WTC11 (cell line): ENCODE measurements at regions not wholly inside any gene's neighbourhood (a gene's known extent, or its start where the extent isn't known, plus 50 kb on each side); places are given as distances from the start of the nearest gene placed in this dataset.

ENCODE experiments used
- ATAC-seq: fragments of 200-7000 bp; cut with Tn5 transposase; 2 replicates; pipeline ENCODE4 v1.10.0; 2021; ENCODE audit warnings: mild to moderate bottlenecking, moderate library complexity
- CTCF ChIA-PET: fragments of 300-600 bp; sonication (Branson Sonifier 250); formaldehyde crosslinking; loops from one replicate; lab custom pipeline; 2021; ENCODE audit warnings: antibody characterized with exemption; lab: Charles Lee
- POLR2A ChIA-PET: fragments of 350-600 bp; sonication (Branson Sonifier 250); formaldehyde crosslinking; loops from one replicate; lab custom pipeline; 2021; ENCODE audit warnings: antibody characterized with exemption; lab: Charles Lee
- DNase-seq: peaks from one replicate; pipeline ENCODE4 v3.0.0; 2021; ENCODE audit warnings: low spot score
- H3K27ac Mint-ChIP-seq: 2 replicates; pipeline ENCODE4 v1.8.0; 2021; ENCODE audit warnings: mixed read lengths
- H3K27me3 Mint-ChIP-seq: 2 replicates; pipeline ENCODE4 v1.8.0; 2021; ENCODE audit warnings: low read depth, mild to moderate bottlenecking, moderate library complexity, mixed read lengths
- H3K36me3 Mint-ChIP-seq: 2 replicates; pipeline ENCODE4 v1.8.0; 2021; ENCODE audit warnings: mixed read lengths
- H3K4me1 Mint-ChIP-seq: 2 replicates; pipeline ENCODE4 v1.8.0; 2022; ENCODE audit warnings: mixed read lengths
- H3K4me3 Mint-ChIP-seq: 2 replicates; pipeline ENCODE4 v1.8.0; 2021; ENCODE audit warnings: mild to moderate bottlenecking, moderate library complexity, mixed read lengths
- H3K9me3 Mint-ChIP-seq: 2 replicates; pipeline ENCODE4 v1.8.0; 2021; ENCODE audit warnings: mixed read lengths
- AFF4 ChIP-seq: sonication (generic); formaldehyde crosslinking; IDR thresholded peaks from 2 replicates; pipeline ENCODE4 v1.8.1; 2023; ENCODE audit warnings: mild to moderate bottlenecking, missing genetic modification reagents, borderline replicate concordance
- CREM ChIP-seq: sonication (generic); formaldehyde crosslinking; IDR thresholded peaks from 2 replicates; pipeline ENCODE4 v1.8.1; 2022; ENCODE audit warnings: mild to moderate bottlenecking, missing genetic modification reagents, moderate library complexity
- E2F1 ChIP-seq: sonication (generic); formaldehyde crosslinking; IDR thresholded peaks from 2 replicates; pipeline ENCODE4 v1.8.0; 2022; ENCODE audit warnings: mild to moderate bottlenecking, missing genetic modification reagents
- FOXK1 ChIP-seq: sonication (generic); formaldehyde crosslinking; IDR thresholded peaks from 2 replicates; pipeline ENCODE4 v1.8.0; 2022; ENCODE audit warnings: mild to moderate bottlenecking, moderate library complexity, missing genetic modification reagents
- FOXP1 ChIP-seq: sonication (generic); formaldehyde crosslinking; IDR thresholded peaks from 2 replicates; pipeline ENCODE4 v1.8.0; 2022; ENCODE audit warnings: missing genetic modification reagents, mild to moderate bottlenecking, moderate library complexity, borderline replicate concordance
- GABPB1 ChIP-seq: sonication (generic); formaldehyde crosslinking; IDR thresholded peaks from 2 replicates; pipeline ENCODE4 v1.8.1; 2023; ENCODE audit warnings: mild to moderate bottlenecking, missing genetic modification reagents
- GRHL2 ChIP-seq: fragments of 250-450 bp; sonication (Bioruptor Pico); IDR thresholded peaks from 2 replicates; pipeline ENCODE4 v1.8.0; 2022; ENCODE audit warnings: mild to moderate bottlenecking, moderate library complexity; ENCODE audit not compliant: insufficient replicate concordance, severe bottlenecking
- JUN ChIP-seq: sonication (generic); formaldehyde crosslinking; IDR thresholded peaks from 2 replicates; pipeline ENCODE4 v1.8.0; 2023; ENCODE audit warnings: mild to moderate bottlenecking, missing genetic modification reagents
- NFE2L1 ChIP-seq: sonication (generic); formaldehyde crosslinking; IDR thresholded peaks from 2 replicates; pipeline ENCODE4 v1.8.1; 2023; ENCODE audit warnings: missing genetic modification reagents
- NR2C2 ChIP-seq: sonication (generic); formaldehyde crosslinking; IDR thresholded peaks from 2 replicates; pipeline ENCODE4 v1.8.0; 2022; ENCODE audit warnings: mild to moderate bottlenecking, missing genetic modification reagents
- OVOL2 ChIP-seq: fragments of 250-450 bp; sonication (Bioruptor Pico); IDR thresholded peaks from 2 replicates; pipeline ENCODE4 v1.9.0; 2021; ENCODE audit warnings: mild to moderate bottlenecking, borderline replicate concordance
- PRDM15 ChIP-seq: sonication (generic); formaldehyde crosslinking; IDR thresholded peaks from 2 replicates; pipeline ENCODE4 v1.8.0; 2022; ENCODE audit warnings: missing genetic modification reagents
- SMAD4 ChIP-seq: sonication (generic); formaldehyde crosslinking; IDR thresholded peaks from 2 replicates; pipeline ENCODE4 v1.8.0; 2022; ENCODE audit warnings: mild to moderate bottlenecking, missing genetic modification reagents
- TCF7 ChIP-seq: sonication (generic); formaldehyde crosslinking; IDR thresholded peaks from 2 replicates; pipeline ENCODE4 v1.8.0; 2022; ENCODE audit warnings: mild to moderate bottlenecking, low read depth, missing genetic modification reagents, moderate library complexity
- TP53 ChIP-seq: sonication (generic); formaldehyde crosslinking; IDR thresholded peaks from 2 replicates; pipeline ENCODE4 v1.8.1; 2023; ENCODE audit warnings: mild to moderate bottlenecking, missing genetic modification reagents
- ZNF232 ChIP-seq: sonication (generic); formaldehyde crosslinking; IDR thresholded peaks from 2 replicates; pipeline ENCODE4 v1.8.0; 2022; ENCODE audit warnings: mild to moderate bottlenecking, missing genetic modification reagents
- ZNF671 ChIP-seq: fragments of 250-450 bp; sonication (Bioruptor Pico); IDR thresholded peaks from 2 replicates; pipeline ENCODE4 v1.8.0; 2021; ENCODE audit warnings: mild to moderate bottlenecking
- TF ChIP-seq, protein P1 (sequence below): fragments of 250-450 bp; sonication (Bioruptor Pico); IDR thresholded peaks from 2 replicates; pipeline ENCODE4 v1.9.0; 2021; ENCODE audit warnings: moderate library complexity, mild to moderate bottlenecking, inconsistent platforms, borderline replicate concordance
- TF ChIP-seq, protein P2 (sequence below): fragments of 250-450 bp; sonication (Bioruptor Pico); IDR thresholded peaks from 2 replicates; pipeline ENCODE4 v2.1.2; 2022; ENCODE audit warnings: mild to moderate bottlenecking, moderate library complexity

DNA sequence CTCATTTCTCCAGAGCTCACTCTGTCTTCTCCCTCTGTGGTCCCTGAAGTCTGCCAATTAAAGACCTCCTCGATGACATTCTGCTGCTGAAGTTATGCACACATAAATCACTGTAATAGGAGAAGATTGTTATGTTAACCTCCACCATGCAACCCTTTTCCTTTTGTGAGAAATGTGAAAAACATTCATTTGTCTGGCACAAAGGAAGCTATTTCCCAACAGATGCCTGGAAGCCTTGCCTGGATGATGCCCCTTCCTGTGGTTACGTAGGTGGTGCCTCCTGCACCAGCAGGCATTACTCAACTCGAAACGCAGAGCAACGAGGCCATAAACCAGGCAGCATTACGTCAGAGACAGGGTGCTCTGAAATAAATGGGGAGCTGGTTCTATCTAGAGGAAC is 327.4 kb upstream of the ZNF507 start:
- ChIA-PET CTCF (no interaction called here), POLR2A (no interaction called here)
- Mint-ChIP-seq H3K36me3 (no peaks in the 10 kb centered on the region), H3K27me3 (no peaks in the 10 kb centered on the region), H3K9me3 (peaks cover 11% of the 10 kb centered on the region), H3K4me1 (peaks cover 6% of the 10 kb centered on the region; the same call in 1 of the 2 replicates), H3K4me3 (no peak overlapping the region), H3K27ac (no peak overlapping the region)
- no peak for DNase-seq
- ATAC-seq: no peak
- no peak for TF ChIP-seq SMAD4
- no peak for TF ChIP-seq PRDM15 (CRISPR knock-in tag)
- TF ChIP-seq, all 79 proteins: peak for 0

DNA sequence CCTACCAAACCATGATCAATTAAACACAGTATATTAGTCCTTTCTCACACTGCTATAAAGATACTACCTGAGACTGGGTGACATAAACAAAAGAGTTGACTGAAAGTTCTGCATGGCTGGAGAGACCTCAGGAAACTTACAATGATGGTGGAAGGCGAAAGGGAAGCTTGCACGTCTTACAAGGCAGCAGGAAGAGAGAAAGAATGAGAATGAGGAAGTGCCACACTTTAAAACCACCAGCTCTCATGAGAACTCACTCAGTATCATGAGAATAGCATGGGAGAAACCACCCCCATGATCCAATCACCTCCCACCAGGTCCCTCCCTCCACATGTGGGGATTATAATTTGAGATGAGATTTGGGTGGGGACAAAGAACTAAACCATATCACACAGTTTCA is 324.9 kb upstream of the ZNF507 start:
- Mint-ChIP-seq H3K36me3 (no peaks in the 10 kb centered on the region), H3K4me3 (no peak overlapping the region), H3K27ac (no peak overlapping the region), H3K4me1 (peaks cover 6% of the 10 kb centered on the region; the same call in 1 of the 2 replicates), H3K9me3 (peaks cover 18% of the 10 kb centered on the region), H3K27me3 (no peaks in the 10 kb centered on the region)
- no peak for DNase-seq
- POLR2A ChIA-PET: no interaction called here
- TF ChIP-seq, protein P1, sequence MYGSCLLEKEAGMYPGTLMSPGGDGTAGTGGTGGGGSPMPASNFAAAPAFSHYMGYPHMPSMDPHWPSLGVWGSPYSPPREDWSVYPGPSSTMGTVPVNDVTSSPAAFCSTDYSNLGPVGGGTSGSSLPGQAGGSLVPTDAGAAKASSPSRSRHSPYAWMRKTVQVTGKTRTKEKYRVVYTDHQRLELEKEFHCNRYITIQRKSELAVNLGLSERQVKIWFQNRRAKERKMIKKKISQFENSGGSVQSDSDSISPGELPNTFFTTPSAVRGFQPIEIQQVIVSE (CRISPR knock-in tag): no peak
- TF ChIP-seq OVOL2 (CRISPR knock-in tag): no peak
- no peak for TF ChIP-seq NR2C2 (CRISPR knock-in tag)
- no peak for TF ChIP-seq CREM (CRISPR knock-in tag)
- TF ChIP-seq E2F1 (CRISPR knock-in tag): no peak
- TF ChIP-seq NFE2L1 (CRISPR knock-in tag): no peak
- TF ChIP-seq AFF4 (CRISPR knock-in tag): no peak
- no peak for TF ChIP-seq FOXK1 (CRISPR knock-in tag)
- no peak for TF ChIP-seq FOXP1 (CRISPR knock-in tag)
- no peak for TF ChIP-seq JUN (CRISPR knock-in tag)
- TF ChIP-seq TCF7 (CRISPR knock-in tag): no peak
- no peak for TF ChIP-seq GRHL2 (CRISPR knock-in tag)
- TF ChIP-seq PRDM15 (CRISPR knock-in tag): no peak
- TF ChIP-seq, protein P2, sequence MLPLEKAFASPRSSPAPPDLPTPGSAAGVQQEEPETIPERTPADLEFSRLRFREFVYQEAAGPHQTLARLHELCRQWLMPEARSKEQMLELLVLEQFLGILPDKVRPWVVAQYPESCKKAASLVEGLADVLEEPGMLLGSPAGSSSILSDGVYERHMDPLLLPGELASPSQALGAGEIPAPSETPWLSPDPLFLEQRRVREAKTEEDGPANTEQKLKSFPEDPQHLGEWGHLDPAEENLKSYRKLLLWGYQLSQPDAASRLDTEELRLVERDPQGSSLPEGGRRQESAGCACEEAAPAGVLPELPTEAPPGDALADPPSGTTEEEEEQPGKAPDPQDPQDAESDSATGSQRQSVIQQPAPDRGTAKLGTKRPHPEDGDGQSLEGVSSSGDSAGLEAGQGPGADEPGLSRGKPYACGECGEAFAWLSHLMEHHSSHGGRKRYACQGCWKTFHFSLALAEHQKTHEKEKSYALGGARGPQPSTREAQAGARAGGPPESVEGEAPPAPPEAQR (CRISPR knock-in tag): no peak
- no peak for TF ChIP-seq GABPB1 (CRISPR knock-in tag)
- TF ChIP-seq ZNF232 (CRISPR knock-in tag): no peak
- no peak for TF ChIP-seq ZNF671 (CRISPR knock-in tag)
- no peak for TF ChIP-seq TP53 (CRISPR knock-in tag)
- CTCF ChIA-PET: no interaction called here
- ATAC-seq: no peak
